HepG2 (cell line): ENCODE measurements at regions not wholly inside any gene's neighbourhood (a gene's known extent, or its start where the extent isn't known, plus 50 kb on each side); places are given as distances from the start of the nearest gene placed in this dataset.

Experiments used
- ADNP ChIP-seq: sonication (generic); formaldehyde crosslinking; IDR thresholded peaks from 2 replicates; pipeline ENCODE4 v1.4.0; 2020; ENCODE audit warnings: missing genetic modification reagents
- ARNT ChIP-seq: fragments of 450-650 bp; IDR thresholded peaks from 2 replicates; pipeline ENCODE4 v1.6.1; 2017
- CTCF ChIP-seq: sonication (generic); formaldehyde crosslinking; IDR thresholded peaks from 2 replicates; pipeline ENCODE4 v1.5.0; 2020; ENCODE audit warnings: mild to moderate bottlenecking, missing genetic modification reagents, moderate library complexity
- NBN ChIP-seq: fragments of 450-650 bp; conservative IDR thresholded peaks from 2 replicates; pipeline ENCODE4 v1.6.1; 2017
- RELA ChIP-seq: sonication (generic); formaldehyde crosslinking; IDR thresholded peaks from 2 replicates; pipeline ENCODE4 v1.4.0; 2020; ENCODE audit warnings: missing genetic modification reagents
- ZC3H4 ChIP-seq: sonication (generic); formaldehyde crosslinking; IDR thresholded peaks from 2 replicates; pipeline ENCODE4 v1.4.0; 2020; ENCODE audit warnings: missing genetic modification reagents, borderline replicate concordance
- ZNF263 ChIP-seq: sonication (generic); formaldehyde crosslinking; IDR thresholded peaks from 2 replicates; pipeline ENCODE4 v1.4.0; 2020; ENCODE audit warnings: missing genetic modification reagents
- ZNF367 ChIP-seq: sonication (generic); formaldehyde crosslinking; IDR thresholded peaks from 2 replicates; pipeline ENCODE4 v1.4.0; 2020; ENCODE audit warnings: missing genetic modification reagents, borderline replicate concordance
- ZNF44 ChIP-seq: sonication (generic); formaldehyde crosslinking; IDR thresholded peaks from 2 replicates; pipeline ENCODE4 v1.5.1; 2020; ENCODE audit warnings: mild to moderate bottlenecking, missing genetic modification reagents
- TF ChIP-seq, protein P1 (sequence below): sonication (generic); formaldehyde crosslinking; IDR thresholded peaks from 2 replicates; pipeline ENCODE4 v1.4.0; 2020; ENCODE audit warnings: missing genetic modification reagents
- TF ChIP-seq, protein P2 (sequence below): sonication (generic); formaldehyde crosslinking; conservative IDR thresholded peaks from 2 replicates; pipeline ENCODE4 v1.4.0; 2020; ENCODE audit warnings: missing genetic modification reagents

- no peak for TF ChIP-seq RELA
- TF ChIP-seq ARNT, result no peak
- no peak for TF ChIP-seq ZC3H4 (CRISPR knock-in tag)
- TF ChIP-seq ZNF44 (CRISPR knock-in tag), result no peak
- TF ChIP-seq ZNF367, result no peak
- TF ChIP-seq NBN, result no peak
- TF ChIP-seq, protein P1, sequence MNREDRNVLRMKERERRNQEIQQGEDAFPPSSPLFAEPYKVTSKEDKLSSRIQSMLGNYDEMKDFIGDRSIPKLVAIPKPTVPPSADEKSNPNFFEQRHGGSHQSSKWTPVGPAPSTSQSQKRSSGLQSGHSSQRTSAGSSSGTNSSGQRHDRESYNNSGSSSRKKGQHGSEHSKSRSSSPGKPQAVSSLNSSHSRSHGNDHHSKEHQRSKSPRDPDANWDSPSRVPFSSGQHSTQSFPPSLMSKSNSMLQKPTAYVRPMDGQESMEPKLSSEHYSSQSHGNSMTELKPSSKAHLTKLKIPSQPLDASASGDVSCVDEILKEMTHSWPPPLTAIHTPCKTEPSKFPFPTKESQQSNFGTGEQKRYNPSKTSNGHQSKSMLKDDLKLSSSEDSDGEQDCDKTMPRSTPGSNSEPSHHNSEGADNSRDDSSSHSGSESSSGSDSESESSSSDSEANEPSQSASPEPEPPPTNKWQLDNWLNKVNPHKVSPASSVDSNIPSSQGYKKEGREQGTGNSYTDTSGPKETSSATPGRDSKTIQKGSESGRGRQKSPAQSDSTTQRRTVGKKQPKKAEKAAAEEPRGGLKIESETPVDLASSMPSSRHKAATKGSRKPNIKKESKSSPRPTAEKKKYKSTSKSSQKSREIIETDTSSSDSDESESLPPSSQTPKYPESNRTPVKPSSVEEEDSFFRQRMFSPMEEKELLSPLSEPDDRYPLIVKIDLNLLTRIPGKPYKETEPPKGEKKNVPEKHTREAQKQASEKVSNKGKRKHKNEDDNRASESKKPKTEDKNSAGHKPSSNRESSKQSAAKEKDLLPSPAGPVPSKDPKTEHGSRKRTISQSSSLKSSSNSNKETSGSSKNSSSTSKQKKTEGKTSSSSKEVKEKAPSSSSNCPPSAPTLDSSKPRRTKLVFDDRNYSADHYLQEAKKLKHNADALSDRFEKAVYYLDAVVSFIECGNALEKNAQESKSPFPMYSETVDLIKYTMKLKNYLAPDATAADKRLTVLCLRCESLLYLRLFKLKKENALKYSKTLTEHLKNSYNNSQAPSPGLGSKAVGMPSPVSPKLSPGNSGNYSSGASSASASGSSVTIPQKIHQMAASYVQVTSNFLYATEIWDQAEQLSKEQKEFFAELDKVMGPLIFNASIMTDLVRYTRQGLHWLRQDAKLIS (CRISPR knock-in tag), result no peak
- TF ChIP-seq ZNF263, result no peak
- no peak for TF ChIP-seq CTCF (CRISPR knock-in tag)
- TF ChIP-seq ADNP (CRISPR knock-in tag), result no peak
- TF ChIP-seq, protein P2, sequence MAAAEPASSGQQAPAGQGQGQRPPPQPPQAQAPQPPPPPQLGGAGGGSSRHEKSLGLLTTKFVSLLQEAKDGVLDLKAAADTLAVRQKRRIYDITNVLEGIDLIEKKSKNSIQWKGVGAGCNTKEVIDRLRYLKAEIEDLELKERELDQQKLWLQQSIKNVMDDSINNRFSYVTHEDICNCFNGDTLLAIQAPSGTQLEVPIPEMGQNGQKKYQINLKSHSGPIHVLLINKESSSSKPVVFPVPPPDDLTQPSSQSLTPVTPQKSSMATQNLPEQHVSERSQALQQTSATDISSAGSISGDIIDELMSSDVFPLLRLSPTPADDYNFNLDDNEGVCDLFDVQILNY (CRISPR knock-in tag), result no peak
Observed at GRCh38 chr7:136205956-136206355, 228.8 kb upstream of the MTPN start.
